SK-N-SH treated with all-trans-retinoic acid at 6 μM for 48 hours (cell line): ENCODE measurements at regions not wholly inside any gene's neighbourhood (a gene's known extent, or its start where the extent isn't known, plus 50 kb on each side); places are given as distances from the start of the nearest gene placed in this dataset.

Experiments
- ATAC-seq: fragments of 200-7000 bp; cut with Tn5 transposase; 3 replicates; pipeline ENCODE4 v1.9.1; 2020; ENCODE audit warnings: mild to moderate bottlenecking, moderate library complexity
- BACH2 ChIP-seq: fragments of 250-450 bp; sonication (Bioruptor Pico); IDR thresholded peaks from 2 replicates; pipeline ENCODE4 v1.9.0; 2021; ENCODE audit warnings: mild to moderate bottlenecking, borderline replicate concordance
- CREB5 ChIP-seq: fragments of 250-450 bp; sonication (Bioruptor Pico); IDR thresholded peaks from 2 replicates; pipeline ENCODE4 v1.5.1; 2020; ENCODE audit warnings: low read depth, mild to moderate bottlenecking, moderate library complexity
- CSDC2 ChIP-seq: fragments of 250-450 bp; sonication (Bioruptor Pico); IDR thresholded peaks from 2 replicates; pipeline ENCODE4 v1.5.0; 2020; ENCODE audit warnings: mild to moderate bottlenecking, moderate library complexity
- GLIS3 ChIP-seq: fragments of 250-450 bp; sonication (Bioruptor Pico); IDR thresholded peaks from 2 replicates; pipeline ENCODE4 v1.5.0; 2020; ENCODE audit warnings: mild to moderate bottlenecking, moderate library complexity
- ISL1 ChIP-seq: fragments of 250-450 bp; sonication (Bioruptor Pico); IDR thresholded peaks from 2 replicates; pipeline ENCODE4 v2.1.2; 2022; ENCODE audit warnings: mild to moderate bottlenecking, moderate library complexity
- OSR1 ChIP-seq: fragments of 250-450 bp; sonication (Bioruptor Pico); IDR thresholded peaks from 2 replicates; pipeline ENCODE4 v1.8.0; 2022; ENCODE audit warnings: moderate library complexity, mild to moderate bottlenecking, inconsistent platforms
- PATZ1 ChIP-seq: fragments of 250-450 bp; sonication (Bioruptor Pico); IDR thresholded peaks from 2 replicates; pipeline ENCODE4 v1.8.0; 2020; ENCODE audit warnings: mild to moderate bottlenecking, moderate library complexity, borderline replicate concordance
- POU6F1 ChIP-seq: fragments of 250-450 bp; sonication (Bioruptor Pico); IDR thresholded peaks from 2 replicates; pipeline ENCODE4 v1.8.0; 2021; ENCODE audit warnings: low read depth, mild to moderate bottlenecking, moderate library complexity, borderline replicate concordance
- RARB ChIP-seq: fragments of 250-450 bp; sonication (Bioruptor Pico); IDR thresholded peaks from 2 replicates; pipeline ENCODE4 v1.8.0; 2021; ENCODE audit warnings: mild to moderate bottlenecking, moderate library complexity
- SNAI2 ChIP-seq: fragments of 250-450 bp; sonication (Bioruptor Pico); IDR thresholded peaks from 2 replicates; pipeline ENCODE4 v1.5.0; 2020; ENCODE audit warnings: mild to moderate bottlenecking, moderate library complexity
- TCF4 ChIP-seq: fragments of 250-450 bp; sonication (Bioruptor Pico); IDR thresholded peaks from 2 replicates; pipeline ENCODE4 v1.8.0; 2021; ENCODE audit warnings: mild to moderate bottlenecking, moderate library complexity, borderline replicate concordance
- ZC3H10 ChIP-seq: fragments of 250-450 bp; sonication (Bioruptor Pico); IDR thresholded peaks from 2 replicates; pipeline ENCODE4 v1.5.1; 2021; ENCODE audit warnings: mild to moderate bottlenecking, moderate library complexity
- ZFP3 ChIP-seq: fragments of 250-450 bp; sonication (Bioruptor Pico); IDR thresholded peaks from 2 replicates; pipeline ENCODE4 v1.5.0; 2020; ENCODE audit warnings: mild to moderate bottlenecking, moderate library complexity
- ZFP30 ChIP-seq: fragments of 450-650 bp; formaldehyde crosslinking; IDR thresholded peaks from 2 replicates; pipeline ENCODE4 v1.5.0; 2022; ENCODE audit warnings: mild to moderate bottlenecking, moderate library complexity
- ZNF565 ChIP-seq: fragments of 450-650 bp; formaldehyde crosslinking; conservative IDR thresholded peaks from 2 replicates; pipeline ENCODE4 v1.5.0; 2020; ENCODE audit warnings: low read depth, mild to moderate bottlenecking, moderate library complexity
- ZNF70 ChIP-seq: fragments of 450-650 bp; formaldehyde crosslinking; IDR thresholded peaks from 2 replicates; pipeline ENCODE4 v1.5.0; 2020; ENCODE audit warnings: mild to moderate bottlenecking, moderate library complexity
- TF ChIP-seq, protein P1 (sequence below): fragments of 250-450 bp; sonication (Bioruptor Pico); IDR thresholded peaks from 2 replicates; pipeline ENCODE4 v1.5.1; 2021; ENCODE audit warnings: mild to moderate bottlenecking, moderate library complexity
- TF ChIP-seq, protein P2 (sequence below): fragments of 250-450 bp; sonication (Bioruptor Pico); IDR thresholded peaks from 2 replicates; pipeline ENCODE4 v1.5.0; 2020; ENCODE audit warnings: mild to moderate bottlenecking, moderate library complexity

- no peak for TF ChIP-seq ZNF70 (CRISPR knock-in tag)
- TF ChIP-seq POU6F1 (CRISPR knock-in tag), result no peak
- TF ChIP-seq SNAI2, result no peak
- TF ChIP-seq TCF4, result no peak
- TF ChIP-seq ZFP30, result no peak
Measured at GRCh38 chr1:90308421-90308820, 313.5 kb downstream of the ZNF326 start (continued).

- ATAC-seq, result no peak
- TF ChIP-seq ISL1 (CRISPR knock-in tag) (no peak), POU6F1 (CRISPR knock-in tag) (no peak), CREB5 (CRISPR knock-in tag) (no peak), GLIS3 (CRISPR knock-in tag) (no peak), ZNF70 (CRISPR knock-in tag) (no peak), ZC3H10 (CRISPR knock-in tag) (no peak), TCF4 (no peak), RARB (no peak)
- TF ChIP-seq, protein P1, sequence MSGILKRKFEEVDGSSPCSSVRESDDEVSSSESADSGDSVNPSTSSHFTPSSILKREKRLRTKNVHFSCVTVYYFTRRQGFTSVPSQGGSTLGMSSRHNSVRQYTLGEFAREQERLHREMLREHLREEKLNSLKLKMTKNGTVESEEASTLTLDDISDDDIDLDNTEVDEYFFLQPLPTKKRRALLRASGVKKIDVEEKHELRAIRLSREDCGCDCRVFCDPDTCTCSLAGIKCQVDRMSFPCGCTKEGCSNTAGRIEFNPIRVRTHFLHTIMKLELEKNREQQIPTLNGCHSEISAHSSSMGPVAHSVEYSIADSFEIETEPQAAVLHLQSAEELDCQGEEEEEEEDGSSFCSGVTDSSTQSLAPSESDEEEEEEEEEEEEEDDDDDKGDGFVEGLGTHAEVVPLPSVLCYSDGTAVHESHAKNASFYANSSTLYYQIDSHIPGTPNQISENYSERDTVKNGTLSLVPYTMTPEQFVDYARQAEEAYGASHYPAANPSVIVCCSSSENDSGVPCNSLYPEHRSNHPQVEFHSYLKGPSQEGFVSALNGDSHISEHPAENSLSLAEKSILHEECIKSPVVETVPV (CRISPR knock-in tag), result no peak
Measured at GRCh38 chr1:90305577-90305976, 310.7 kb downstream of the ZNF326 start.

DNA sequence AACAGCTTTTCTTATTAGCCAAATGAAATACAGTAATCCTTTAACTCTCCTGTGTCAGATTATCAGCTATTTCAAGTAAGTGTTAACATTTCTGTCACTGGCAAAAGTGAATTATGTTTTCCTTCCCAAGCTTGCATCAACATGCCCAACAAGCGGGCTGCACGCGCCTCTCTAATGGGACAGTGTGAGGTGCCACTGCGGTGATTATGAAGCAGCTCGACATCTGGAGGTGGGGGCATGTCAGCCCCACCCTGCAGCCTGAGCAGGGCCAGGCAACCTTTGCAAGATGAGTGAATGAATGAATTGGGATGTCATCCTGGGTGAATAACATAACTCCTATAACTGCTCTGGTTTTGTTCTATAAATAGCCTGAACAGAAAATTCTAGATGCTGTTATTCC, 301.4 kb downstream of the ZNF326 start:
- no peak for ATAC-seq
- no peak for TF ChIP-seq ZNF565 (CRISPR knock-in tag)
- TF ChIP-seq OSR1 (CRISPR knock-in tag), result no peak
- TF ChIP-seq ZC3H10 (CRISPR knock-in tag), result no peak
- no peak for TF ChIP-seq CSDC2 (CRISPR knock-in tag)
- TF ChIP-seq ZFP3 (CRISPR knock-in tag), result no peak
- no peak for TF ChIP-seq ISL1 (CRISPR knock-in tag)
- no peak for TF ChIP-seq CREB5 (CRISPR knock-in tag)
- TF ChIP-seq RARB, result no peak
- TF ChIP-seq, protein P1 (CRISPR knock-in tag), result no peak
- TF ChIP-seq BACH2 (CRISPR knock-in tag), result no peak
- TF ChIP-seq PATZ1 (CRISPR knock-in tag), result no peak
- TF ChIP-seq, protein P2, sequence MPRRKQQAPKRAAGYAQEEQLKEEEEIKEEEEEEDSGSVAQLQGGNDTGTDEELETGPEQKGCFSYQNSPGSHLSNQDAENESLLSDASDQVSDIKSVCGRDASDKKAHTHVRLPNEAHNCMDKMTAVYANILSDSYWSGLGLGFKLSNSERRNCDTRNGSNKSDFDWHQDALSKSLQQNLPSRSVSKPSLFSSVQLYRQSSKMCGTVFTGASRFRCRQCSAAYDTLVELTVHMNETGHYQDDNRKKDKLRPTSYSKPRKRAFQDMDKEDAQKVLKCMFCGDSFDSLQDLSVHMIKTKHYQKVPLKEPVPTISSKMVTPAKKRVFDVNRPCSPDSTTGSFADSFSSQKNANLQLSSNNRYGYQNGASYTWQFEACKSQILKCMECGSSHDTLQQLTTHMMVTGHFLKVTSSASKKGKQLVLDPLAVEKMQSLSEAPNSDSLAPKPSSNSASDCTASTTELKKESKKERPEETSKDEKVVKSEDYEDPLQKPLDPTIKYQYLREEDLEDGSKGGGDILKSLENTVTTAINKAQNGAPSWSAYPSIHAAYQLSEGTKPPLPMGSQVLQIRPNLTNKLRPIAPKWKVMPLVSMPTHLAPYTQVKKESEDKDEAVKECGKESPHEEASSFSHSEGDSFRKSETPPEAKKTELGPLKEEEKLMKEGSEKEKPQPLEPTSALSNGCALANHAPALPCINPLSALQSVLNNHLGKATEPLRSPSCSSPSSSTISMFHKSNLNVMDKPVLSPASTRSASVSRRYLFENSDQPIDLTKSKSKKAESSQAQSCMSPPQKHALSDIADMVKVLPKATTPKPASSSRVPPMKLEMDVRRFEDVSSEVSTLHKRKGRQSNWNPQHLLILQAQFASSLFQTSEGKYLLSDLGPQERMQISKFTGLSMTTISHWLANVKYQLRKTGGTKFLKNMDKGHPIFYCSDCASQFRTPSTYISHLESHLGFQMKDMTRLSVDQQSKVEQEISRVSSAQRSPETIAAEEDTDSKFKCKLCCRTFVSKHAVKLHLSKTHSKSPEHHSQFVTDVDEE (CRISPR knock-in tag), result no peak
- no peak for TF ChIP-seq TCF4
- no peak for TF ChIP-seq ZFP30
- no peak for TF ChIP-seq SNAI2
